IMR-90 (cell line): ENCODE measurements at regions not wholly inside any gene's neighbourhood (a gene's known extent, or its start where the extent isn't known, plus 50 kb on each side); places are given as distances from the start of the nearest gene placed in this dataset.

Source experiments
- BHLHE40 ChIP-seq: fragments of 150-350 bp; IDR thresholded peaks from 2 replicates; pipeline ENCODE4 v1.6.1; 2016; ENCODE audit warnings: mild to moderate bottlenecking, low read depth, low read length
- CTCF ChIP-seq: conservative IDR thresholded peaks from 2 replicates; pipeline ENCODE4 v1.5.1; 2012; ENCODE audit warnings: mild to moderate bottlenecking, low read depth, low read length, improper control_type of control experiment
- USF2 ChIP-seq: fragments of 150-350 bp; IDR thresholded peaks from 2 replicates; pipeline ENCODE4 v1.6.1; 2017; ENCODE audit warnings: mild to moderate bottlenecking, antibody characterized with exemption, low read length, low read depth

GRCh38 chr2:208983486-208983885 is 440.4 kb upstream of the MAP2 start:
- no peak for TF ChIP-seq USF2
- no peak for TF ChIP-seq BHLHE40
- no peak for TF ChIP-seq CTCF
